HCT116 (cell line): ENCODE measurements at regions not wholly inside any gene's neighbourhood (a gene's known extent, or its start where the extent isn't known, plus 50 kb on each side); places are given as distances from the start of the nearest gene placed in this dataset.

ENCODE experiments used
- CEBPB ChIP-seq: IDR thresholded peaks from 2 replicates; pipeline ENCODE4 v1.6.1; 2012; ENCODE audit warnings: low read depth
- CTCF ChIP-seq, 3 experiments: fragments of 200-600 bp in 1 of 3; sonication (generic) in 1 of 3; IDR thresholded peaks in 2 of 3; conservative IDR thresholded peaks in 1 of 3; 2 replicates each; pipeline ENCODE4 v1.5.1; 2012 to 2017; ENCODE audit warnings: low read depth in 2 of 3, low read length in 2 of 3, antibody characterized with exemption in 1 of 3, borderline replicate concordance in 1 of 3, control low read depth in 1 of 3, mild to moderate bottlenecking in 1 of 3, mixed read lengths in 1 of 3, mixed run types in 1 of 3, moderate library complexity in 1 of 3; ENCODE audit not compliant: insufficient read depth in 1 of 3
- EGR1 ChIP-seq: IDR thresholded peaks from 2 replicates; pipeline ENCODE4 v1.6.1; 2012; ENCODE audit warnings: low read depth
- EZH2 ChIP-seq: fragments of 200-600 bp; sonication (generic); IDR thresholded peaks from 2 replicates; pipeline ENCODE4 v1.6.1; 2017; ENCODE audit warnings: antibody characterized with exemption, mixed run types
- JUND ChIP-seq: IDR thresholded peaks from 2 replicates; pipeline ENCODE4 v1.6.1; 2012
- POLR2A ChIP-seq: IDR thresholded peaks from 2 replicates; pipeline ENCODE4 v1.7.0; 2011; ENCODE audit warnings: borderline replicate concordance; ENCODE audit not compliant: insufficient read depth, insufficient read length; ENCODE audit errors: extremely low read depth
- RAD21 ChIP-seq: IDR thresholded peaks from 2 replicates; pipeline ENCODE4 v1.6.1; 2012; ENCODE audit warnings: low read depth, mild to moderate bottlenecking
- ZBTB33 ChIP-seq: IDR thresholded peaks from 2 replicates; pipeline ENCODE4 v1.6.1; 2011; ENCODE audit warnings: mild to moderate bottlenecking, low read length, moderate library complexity; ENCODE audit not compliant: insufficient replicate concordance; ENCODE audit errors: extremely low read depth
- ZNF274 ChIP-seq: fragments of 200-500 bp; sonication (Bioruptor generic); IDR thresholded peaks from 2 replicates; pipeline ENCODE4 v1.6.1; 2014; ENCODE audit warnings: mild to moderate bottlenecking, low read depth, low read length, inconsistent platforms

GRCh38 chr15:97200161-97200560 is 760.3 kb upstream of the ARRDC4 start:
- TF ChIP-seq CTCF (IDR thresholded peaks at IDR 0.05 in 2 of 3, conservative IDR thresholded peaks at IDR 0.05 in 1 of 3; ENCODE audit: borderline replicate concordance in 1 of 3, insufficient read depth in 1 of 3, low read depth in 2 of 3, low read length in 2 of 3) (no peak), ZNF274 (no peak), JUND (no peak), CEBPB (no peak), RAD21 (no peak), EZH2 (no peak), POLR2A (no peak), EGR1 (no peak), ZBTB33 (no peak)
